ENCODE measurements at regions not wholly inside any gene's neighbourhood (a gene's known extent, or its start where the extent isn't known, plus 50 kb on each side); places are given as distances from the start of the nearest gene placed in this dataset.

GRCh38 chr5:30620481-30621085 lies 572.9 kb upstream of the CDH6 start:
- POLR2A ChIA-PET (ENCODE audit: partially characterized antibody) = no interaction called here
- H3K4me2 ChIP-seq (ENCODE audit: insufficient read depth in 1 of 2, low read depth in 2 of 2, low read length in 2 of 2) = no peak overlapping the region
- no peak overlapping the region for H2BK20ac ChIP-seq (ENCODE audit: low read length)
- no peak overlapping the region for H3K27ac ChIP-seq (ENCODE audit: low read depth, low read length)
- H3K79me2 ChIP-seq (ENCODE audit: control insufficient read depth in 1 of 2, insufficient read depth in 2 of 2, low read length in 2 of 2) = no peaks in the 10 kb centered on the region
- no peak overlapping the region for H2BK120ac ChIP-seq (replicated peaks; ENCODE audit: low read depth, low read length)
- no peaks in the 10 kb centered on the region; a peak in 1 of 8 replicates for H3K36me3 ChIP-seq (ENCODE audit: control insufficient read depth in 2 of 4, insufficient read depth in 4 of 4, low read length in 3 of 4)
- H3K9ac ChIP-seq (replicated peaks in 1 of 4; ENCODE audit: extremely low read depth in 1 of 4, low read depth in 3 of 4, low read length in 3 of 4) = no peak overlapping the region
- DNase-seq (ENCODE audit: low read depth in 1 of 2, low spot score in 2 of 2) = no peak
- H3K9me3 ChIP-seq (ENCODE audit: insufficient read depth in 2 of 2, low read depth in 1 of 2, low read length in 1 of 2) = 0 out of 4 replicates have a peak, but pooled peaks cover 0 to 2% of the 10 kb centered on the region in 2 experiments
- no peak overlapping the region for H3K18ac ChIP-seq (ENCODE audit: extremely low read depth, low read length)
- no peak overlapping the region for H4K91ac ChIP-seq (replicated peaks; ENCODE audit: insufficient read length, low read length)
- no peak overlapping the region for H4K5ac ChIP-seq (ENCODE audit: insufficient read length, low read depth, low read length)
- H3K27me3 ChIP-seq (replicated peaks in 1 of 4; ENCODE audit: control insufficient read depth in 3 of 4, extremely low read depth in 1 of 4, insufficient read depth in 3 of 4, low read length in 3 of 4) = no peaks in the 10 kb centered on the region
- H3K4me3 ChIP-seq (ENCODE audit: extremely low read depth in 1 of 4, insufficient read depth in 2 of 4, low read depth in 3 of 4, low read length in 4 of 4) = no peak overlapping the region
- WGBS, 2 experiments (ENCODE audit: extremely low coverage in 1 of 2, insufficient coverage in 1 of 2, insufficient read length in 1 of 2, insufficient replicate concordance in 2 of 2, low coverage in 1 of 2, low lambda C conversion rate in 2 of 2, missing lambda C conversion rate in 1 of 2) = 94% methylated on average over 2 of the region's 2 CpGs; no CpG with 5 or more reads in 1 of the 2 experiments
- H2BK15ac ChIP-seq (ENCODE audit: low read length) = no peak overlapping the region
- peak overlapping the region; percentile 60; the same call in 1 of the 2 replicates for H2AFZ ChIP-seq (ENCODE audit: low read length)
- no peak overlapping the region for H3K4ac ChIP-seq (replicated peaks; ENCODE audit: insufficient read length, low read depth, low read length)
- H3K23ac ChIP-seq (ENCODE audit: insufficient read length) = no peak overlapping the region
- H3K14ac ChIP-seq (ENCODE audit: insufficient read length) = no peak overlapping the region
- no peak for FAIRE-seq
- TF ChIP-seq RAD21 (IDR thresholded peaks at IDR 0.05 in 1 of 2, conservative IDR thresholded peaks at IDR 0.05 in 1 of 2; ENCODE audit: low read depth in 2 of 2, low read length in 2 of 2) (peak in 1 of 2 experiments; percentile 32; a peak in 2 of 4 replicates), CEBPB (IDR thresholded peaks at IDR 0.05; ENCODE audit: low read depth, low read length) (peak; percentile 32; the same call in 1 of the 2 replicates), POLR2AphosphoS5 (IDR thresholded peaks at IDR 0.05; ENCODE audit: low read depth, low read length) (no peak)
- no peaks in the 10 kb centered on the region for H3K4me1 ChIP-seq (replicated peaks in 1 of 4; ENCODE audit: control insufficient read depth in 3 of 4, insufficient read depth in 4 of 4, low read length in 3 of 4)
- no peaks in the 10 kb centered on the region for H3K23me2 ChIP-seq (ENCODE audit: low read depth, low read length)
- CTCF ChIA-PET (ENCODE audit: partially characterized antibody) = interaction anchor here (0.6 to 1.6 kb wide), 6 partner anchors 16 to 843 kb away, joined by 3 to 4 read pairs (median 3); no protein-coding TSS in a partner anchor
- no peak overlapping the region for H2AK5ac ChIP-seq (ENCODE audit: low read depth, low read length)
- H4K8ac ChIP-seq (ENCODE audit: extremely low read depth, insufficient read depth, low read length) = no peak overlapping the region
- no peak overlapping the region for H3K56ac ChIP-seq (replicated peaks; ENCODE audit: insufficient read length, low read depth, low read length)
- H2BK12ac ChIP-seq (ENCODE audit: low read depth, low read length) = no peak overlapping the region
- no peaks in the 10 kb centered on the region for H4K20me1 ChIP-seq (replicated peaks in 1 of 2; ENCODE audit: control insufficient read depth in 1 of 2, insufficient read depth in 2 of 2, low read length in 2 of 2)
- H3K79me1 ChIP-seq (ENCODE audit: low read depth, low read length) = no peaks in the 10 kb centered on the region
- no peak overlapping the region for H2BK5ac ChIP-seq (ENCODE audit: low read depth, low read length)

Measured in H1 (cell line).